Lower leg skin (tissue), 3 donors: ENCODE measurements at regions not wholly inside any gene's neighbourhood (a gene's known extent, or its start where the extent isn't known, plus 50 kb on each side); places are given as distances from the start of the nearest gene placed in this dataset.

Experiments
- CTCF ChIP-seq, 3 donors: fragments of 450-650 bp; IDR thresholded peaks; one replicate each; pipeline ENCODE4 v1.5.1; 2016; ENCODE audit warnings: antibody characterized with exemption in 3 of 3, mild to moderate bottlenecking in 3 of 3, moderate library complexity in 2 of 3
- POLR2A ChIP-seq, 2 donors: fragments of 450-650 bp; IDR thresholded peaks; one replicate each; pipeline ENCODE4 v1.6.1; 2016 to 2017; ENCODE audit warnings: antibody characterized with exemption in 2 of 2, mild to moderate bottlenecking in 1 of 2, moderate library complexity in 1 of 2

DNA sequence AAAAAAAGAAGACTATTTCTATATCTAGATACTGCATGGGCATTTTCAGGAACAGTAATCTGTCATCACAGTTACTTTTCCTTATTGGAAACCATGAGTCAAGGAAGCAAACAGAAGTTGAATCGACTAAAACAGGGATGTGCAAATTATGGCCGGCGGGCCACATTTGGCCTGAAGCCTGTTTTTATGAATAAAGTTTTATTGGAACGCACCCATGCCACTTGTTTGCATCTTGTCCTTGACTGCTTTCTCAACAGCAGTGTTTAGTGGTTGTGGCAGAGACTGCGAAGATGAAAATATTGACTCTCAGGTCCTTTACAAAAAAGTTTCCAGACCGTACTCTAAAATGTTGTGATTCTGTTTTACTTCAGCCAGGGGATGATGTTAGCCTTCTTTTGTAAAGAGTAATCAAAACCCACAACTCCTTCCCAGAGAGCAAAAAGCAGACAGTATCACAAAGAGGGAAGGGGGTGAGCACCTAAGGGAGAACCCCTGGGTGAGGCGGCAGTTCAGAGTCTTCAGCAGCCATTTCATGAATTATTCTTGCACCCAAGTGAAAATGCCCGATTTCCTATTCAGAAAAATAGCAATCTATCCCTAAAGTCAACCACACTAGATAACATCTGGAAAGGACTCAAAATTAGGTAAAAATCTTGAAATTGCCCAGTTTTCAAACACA, 190.4 kb downstream of the MYLK4 start:
- no peak for TF ChIP-seq CTCF (IDR thresholded peaks at IDR 0.05)
- TF ChIP-seq POLR2A (IDR thresholded peaks at IDR 0.05) = no peak
